ENCODE measurements at regions not wholly inside any gene's neighbourhood (a gene's known extent, or its start where the extent isn't known, plus 50 kb on each side); places are given as distances from the start of the nearest gene placed in this dataset.

DNA sequence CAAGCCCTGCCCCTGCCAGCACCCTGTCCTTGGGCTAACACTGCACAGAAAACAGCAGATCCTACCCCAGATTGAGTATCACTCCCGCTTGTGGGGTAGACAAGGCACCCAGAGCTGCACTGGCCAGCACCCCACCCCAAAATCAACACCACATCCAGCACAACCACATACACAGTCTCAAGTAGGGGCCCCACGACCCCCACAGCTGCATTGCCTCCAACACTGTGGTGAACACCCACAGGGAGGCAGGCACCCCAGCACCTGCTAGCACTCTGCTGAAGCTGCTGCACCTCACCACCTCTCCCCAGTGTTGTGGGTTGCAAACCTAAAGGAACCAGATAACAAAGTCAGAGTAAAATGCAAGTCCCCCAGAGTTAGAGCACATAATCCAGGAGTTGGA is 589.9 kb downstream of the PCDH19 start:
- no peak for TF ChIP-seq POLR2A (IDR thresholded peaks at IDR 0.05)
- TF ChIP-seq, protein P1, sequence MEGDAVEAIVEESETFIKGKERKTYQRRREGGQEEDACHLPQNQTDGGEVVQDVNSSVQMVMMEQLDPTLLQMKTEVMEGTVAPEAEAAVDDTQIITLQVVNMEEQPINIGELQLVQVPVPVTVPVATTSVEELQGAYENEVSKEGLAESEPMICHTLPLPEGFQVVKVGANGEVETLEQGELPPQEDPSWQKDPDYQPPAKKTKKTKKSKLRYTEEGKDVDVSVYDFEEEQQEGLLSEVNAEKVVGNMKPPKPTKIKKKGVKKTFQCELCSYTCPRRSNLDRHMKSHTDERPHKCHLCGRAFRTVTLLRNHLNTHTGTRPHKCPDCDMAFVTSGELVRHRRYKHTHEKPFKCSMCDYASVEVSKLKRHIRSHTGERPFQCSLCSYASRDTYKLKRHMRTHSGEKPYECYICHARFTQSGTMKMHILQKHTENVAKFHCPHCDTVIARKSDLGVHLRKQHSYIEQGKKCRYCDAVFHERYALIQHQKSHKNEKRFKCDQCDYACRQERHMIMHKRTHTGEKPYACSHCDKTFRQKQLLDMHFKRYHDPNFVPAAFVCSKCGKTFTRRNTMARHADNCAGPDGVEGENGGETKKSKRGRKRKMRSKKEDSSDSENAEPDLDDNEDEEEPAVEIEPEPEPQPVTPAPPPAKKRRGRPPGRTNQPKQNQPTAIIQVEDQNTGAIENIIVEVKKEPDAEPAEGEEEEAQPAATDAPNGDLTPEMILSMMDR (IDR thresholded peaks at IDR 0.05) = no peak

All from esophagus squamous epithelium (tissue), 4 donors.